Choroid plexus epithelial cell (primary cell): ENCODE measurements at regions not wholly inside any gene's neighbourhood (a gene's known extent, or its start where the extent isn't known, plus 50 kb on each side); places are given as distances from the start of the nearest gene placed in this dataset.

Experiments used
- DNase-seq: peaks from one replicate; pipeline ENCODE4 v3.0.0-alpha.2; 2010; ENCODE audit warnings: low read depth
- H3K4me3 ChIP-seq: 2 replicates; pipeline ENCODE4 v1.5.1; 2011; ENCODE audit warnings: low read depth, mild to moderate bottlenecking, control low read depth, low read length, moderate library complexity
- TF ChIP-seq, protein P1 (sequence below): conservative IDR thresholded peaks from 2 replicates; pipeline ENCODE4 v1.5.1; 2011; ENCODE audit warnings: low read depth, mild to moderate bottlenecking, control low read depth, inconsistent platforms, low read length, moderate library complexity

DNA sequence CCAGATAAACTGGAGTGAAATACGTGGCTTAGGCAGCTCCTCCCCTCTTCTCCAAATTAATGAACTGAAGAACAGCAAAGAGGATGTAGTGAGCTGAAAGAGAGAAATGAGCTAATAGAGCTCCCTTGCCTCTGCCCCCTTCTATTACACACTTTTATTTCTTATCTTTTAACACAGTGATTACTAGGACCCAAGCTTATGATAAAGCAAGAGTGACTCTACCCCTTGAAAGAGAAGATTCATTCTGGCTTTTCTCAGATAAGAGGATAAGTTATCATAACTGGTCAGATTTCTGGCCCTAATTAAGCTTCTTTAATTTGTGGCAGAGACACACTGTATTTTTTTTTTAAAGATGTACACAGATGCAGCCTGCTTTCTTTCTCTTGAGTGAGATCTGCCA lies 102.2 kb downstream of the MSTN start:
- TF ChIP-seq, protein P1, sequence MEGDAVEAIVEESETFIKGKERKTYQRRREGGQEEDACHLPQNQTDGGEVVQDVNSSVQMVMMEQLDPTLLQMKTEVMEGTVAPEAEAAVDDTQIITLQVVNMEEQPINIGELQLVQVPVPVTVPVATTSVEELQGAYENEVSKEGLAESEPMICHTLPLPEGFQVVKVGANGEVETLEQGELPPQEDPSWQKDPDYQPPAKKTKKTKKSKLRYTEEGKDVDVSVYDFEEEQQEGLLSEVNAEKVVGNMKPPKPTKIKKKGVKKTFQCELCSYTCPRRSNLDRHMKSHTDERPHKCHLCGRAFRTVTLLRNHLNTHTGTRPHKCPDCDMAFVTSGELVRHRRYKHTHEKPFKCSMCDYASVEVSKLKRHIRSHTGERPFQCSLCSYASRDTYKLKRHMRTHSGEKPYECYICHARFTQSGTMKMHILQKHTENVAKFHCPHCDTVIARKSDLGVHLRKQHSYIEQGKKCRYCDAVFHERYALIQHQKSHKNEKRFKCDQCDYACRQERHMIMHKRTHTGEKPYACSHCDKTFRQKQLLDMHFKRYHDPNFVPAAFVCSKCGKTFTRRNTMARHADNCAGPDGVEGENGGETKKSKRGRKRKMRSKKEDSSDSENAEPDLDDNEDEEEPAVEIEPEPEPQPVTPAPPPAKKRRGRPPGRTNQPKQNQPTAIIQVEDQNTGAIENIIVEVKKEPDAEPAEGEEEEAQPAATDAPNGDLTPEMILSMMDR, result no peak
- DNase-seq, result no peak
- no peak overlapping the region for H3K4me3 ChIP-seq

GRCh38 chr2:189959450-189959849 lies 103.1 kb downstream of the MSTN start:
- TF ChIP-seq, protein P1, result no peak
- no peak for DNase-seq
- H3K4me3 ChIP-seq, result no peak overlapping the region

- DNase-seq, result no peak
- H3K4me3 ChIP-seq, result no peak overlapping the region
- TF ChIP-seq, protein P1, result no peak
Measured at GRCh38 chr2:189954989-189955388, 107.5 kb downstream of the MSTN start.

DNA sequence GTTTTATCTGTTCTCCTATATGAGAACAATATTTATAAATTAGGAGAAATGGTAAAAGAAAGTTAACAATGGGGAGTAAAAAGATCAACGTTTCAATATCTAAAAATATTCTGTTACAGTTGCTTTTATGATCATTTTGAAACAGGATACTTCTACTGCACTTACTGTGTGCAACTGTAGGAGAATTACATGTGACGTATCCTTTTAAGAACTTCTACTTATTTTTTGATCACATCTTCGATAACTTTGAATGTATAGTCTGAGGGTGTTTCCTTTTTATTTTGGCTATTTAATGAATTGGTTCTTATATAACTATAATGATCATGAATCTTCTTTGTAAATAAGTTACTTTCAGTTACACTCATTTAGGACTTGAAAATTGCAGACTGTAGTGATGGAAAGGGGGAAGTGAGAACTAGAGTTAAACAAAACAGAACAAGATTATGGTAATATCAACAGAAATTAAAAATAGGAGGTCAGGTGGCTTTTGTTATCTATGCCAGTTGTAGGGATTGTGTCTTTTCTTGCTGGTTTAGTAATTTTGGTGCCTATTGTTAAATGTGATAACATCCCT lies 109.9 kb downstream of the MSTN start:
- no peak for DNase-seq
- no peak overlapping the region for H3K4me3 ChIP-seq
- TF ChIP-seq, protein P1, result no peak

DNA sequence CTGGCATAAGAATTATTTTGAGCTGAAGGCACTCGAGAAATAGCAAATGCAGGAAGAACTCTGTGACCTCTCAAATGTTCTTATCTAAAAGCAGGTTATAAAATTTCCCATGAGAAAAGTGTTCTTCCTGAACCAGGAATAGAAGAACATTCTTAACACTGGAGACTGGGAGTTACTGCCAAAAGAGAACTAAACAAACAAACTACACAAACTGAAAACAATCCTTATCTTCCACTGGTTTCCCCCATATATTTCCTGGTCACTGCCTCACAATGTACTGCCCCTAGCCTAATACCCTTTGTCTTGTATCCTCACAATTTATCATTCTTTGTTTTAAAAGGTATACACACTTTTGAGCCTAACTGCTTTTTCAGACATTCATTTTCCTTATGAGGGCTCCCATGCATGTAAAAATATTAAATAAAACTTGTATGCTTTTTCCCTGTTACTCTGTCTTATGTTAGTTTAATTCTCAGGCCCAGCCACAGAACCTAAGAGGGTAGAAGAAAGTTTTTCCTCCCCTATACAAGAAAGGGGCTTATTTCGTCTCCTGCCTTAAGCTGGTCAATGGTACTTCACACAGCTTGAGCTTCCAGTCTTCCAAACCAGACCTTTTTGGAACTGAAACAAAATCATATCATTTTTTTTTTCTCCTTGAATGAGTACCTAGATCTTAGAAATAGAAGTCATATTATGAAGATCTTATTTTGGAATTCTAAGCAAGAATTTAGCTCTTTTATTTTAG lies 110.6 kb downstream of the MSTN start:
- H3K4me3 ChIP-seq, result no peak overlapping the region
- TF ChIP-seq, protein P1, result no peak
- DNase-seq, result no peak

GRCh38 chr2:189943009-189943408 lies 119.5 kb downstream of the MSTN start:
- TF ChIP-seq, protein P1, result no peak
- DNase-seq, result no peak
- H3K4me3 ChIP-seq, result no peak overlapping the region

DNA sequence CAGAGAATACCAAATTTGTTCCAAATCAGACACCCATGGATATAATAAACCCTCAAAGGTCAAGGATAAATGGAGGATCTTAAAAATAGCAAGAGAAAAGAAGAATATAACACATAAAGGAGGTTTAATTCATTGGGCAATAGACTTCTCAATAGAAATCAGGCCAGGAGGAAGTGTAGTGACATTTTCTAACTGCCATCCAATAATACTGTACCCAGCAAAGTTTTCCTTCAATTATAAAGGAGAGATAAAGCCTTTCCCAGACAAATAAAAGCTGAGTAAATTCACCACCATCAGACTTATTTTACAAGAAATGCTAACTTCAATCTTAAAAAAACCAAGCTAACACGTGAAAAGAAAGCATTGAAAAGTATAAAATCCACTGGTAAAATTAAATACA lies 121.6 kb downstream of the MSTN start:
- H3K4me3 ChIP-seq, result no peak overlapping the region
- no peak for DNase-seq
- TF ChIP-seq, protein P1, result no peak
